Liver (tissue), 7 donors: ENCODE measurements at regions not wholly inside any gene's neighbourhood (a gene's known extent, or its start where the extent isn't known, plus 50 kb on each side); places are given as distances from the start of the nearest gene placed in this dataset.

Experiments used
- DNase-seq: peaks from one replicate; pipeline ENCODE4 v3.0.0-alpha.2; 2017; ENCODE audit warnings: low spot score
- H3K27ac ChIP-seq, 2 donors: one replicate each; pipeline ENCODE4 v1.7.0; 2013; ENCODE audit warnings: inconsistent platforms in 2 of 2, low read length in 2 of 2, control low read depth in 1 of 2, low read depth in 1 of 2, mild to moderate bottlenecking in 1 of 2
- H3K27me3 ChIP-seq, 4 donors: one replicate each; pipeline versions ENCODE4 v1.6.1 to v1.7.0; 2013; ENCODE audit warnings: low read length in 3 of 4, inconsistent platforms in 1 of 4, mild to moderate bottlenecking in 1 of 4, moderate library complexity in 1 of 4; ENCODE audit not compliant: control insufficient read depth in 4 of 4, insufficient read depth in 4 of 4
- H3K36me3 ChIP-seq, 4 donors: one replicate each; pipeline versions ENCODE4 v1.6.1 to v1.7.0; 2013; ENCODE audit warnings: low read length in 3 of 4, mild to moderate bottlenecking in 3 of 4, low read depth in 1 of 4, moderate library complexity in 1 of 4; ENCODE audit not compliant: control insufficient read depth in 4 of 4, insufficient read depth in 3 of 4
- H3K4me1 ChIP-seq, 4 donors: one replicate each; pipeline versions ENCODE4 v1.6.1 to v1.7.0; 2013; ENCODE audit warnings: low read length in 3 of 4, mild to moderate bottlenecking in 3 of 4, moderate library complexity in 1 of 4; ENCODE audit not compliant: control insufficient read depth in 4 of 4, insufficient read depth in 4 of 4
- H3K4me3 ChIP-seq, 3 donors: one replicate each; pipeline versions ENCODE4 v1.6.1 to v1.7.0; 2013; ENCODE audit warnings: low read length in 3 of 3, control low read depth in 1 of 3, low read depth in 1 of 3, mild to moderate bottlenecking in 1 of 3
- H3K9ac ChIP-seq, 2 donors: one replicate each; pipeline ENCODE4 v1.7.0; 2013; ENCODE audit warnings: low read length in 2 of 2, mild to moderate bottlenecking in 2 of 2, moderate library complexity in 2 of 2, control low read depth in 1 of 2, low read depth in 1 of 2
- H3K9me3 ChIP-seq, 4 donors: one replicate each; pipeline versions ENCODE4 v1.6.1 to v1.7.0; 2013; ENCODE audit warnings: low read length in 3 of 4; ENCODE audit not compliant: control insufficient read depth in 4 of 4
- EGR1 ChIP-seq, 2 donors: IDR thresholded peaks; 2 replicates each; pipeline ENCODE4 v1.6.1; 2016 to 2018; ENCODE audit warnings: antibody characterized with exemption in 2 of 2, low read depth in 2 of 2
- FOXA1 ChIP-seq: IDR thresholded peaks from 2 replicates; pipeline ENCODE4 v1.6.1; 2016; ENCODE audit warnings: antibody characterized with exemption
- FOXA2 ChIP-seq: IDR thresholded peaks from 2 replicates; pipeline ENCODE4 v1.6.1; 2016; ENCODE audit warnings: antibody characterized with exemption
- GABPA ChIP-seq, 2 donors: IDR thresholded peaks in 1 of 2; conservative IDR thresholded peaks in 1 of 2; 2 replicates each; pipeline ENCODE4 v1.6.1; 2016; ENCODE audit warnings: antibody characterized with exemption in 2 of 2, mild to moderate bottlenecking in 1 of 2, moderate library complexity in 1 of 2
- HNF4A ChIP-seq, 2 donors: conservative IDR thresholded peaks; 2 replicates each; pipeline ENCODE4 v1.6.1; 2016; ENCODE audit warnings: antibody characterized with exemption in 2 of 2, mild to moderate bottlenecking in 2 of 2
- JUND ChIP-seq, 2 donors: IDR thresholded peaks; 2 replicates each; pipeline ENCODE4 v1.6.1; 2016; ENCODE audit warnings: antibody characterized with exemption in 2 of 2
- MAX ChIP-seq: IDR thresholded peaks from 2 replicates; pipeline ENCODE4 v1.6.1; 2016; ENCODE audit warnings: antibody characterized with exemption
- NR2F2 ChIP-seq: IDR thresholded peaks from 2 replicates; pipeline ENCODE4 v1.6.1; 2016; ENCODE audit warnings: antibody characterized with exemption
- RAD21 ChIP-seq, 2 donors: IDR thresholded peaks; 2 replicates each; pipeline ENCODE4 v1.6.1; 2016; ENCODE audit warnings: antibody characterized with exemption in 2 of 2, mild to moderate bottlenecking in 2 of 2
- REST ChIP-seq: IDR thresholded peaks from 2 replicates; pipeline ENCODE4 v1.6.1; 2016; ENCODE audit warnings: antibody characterized with exemption, mild to moderate bottlenecking
- RXRA ChIP-seq, 2 donors: IDR thresholded peaks; 2 replicates each; pipeline ENCODE4 v1.6.1; 2017 to 2018; ENCODE audit warnings: antibody characterized with exemption in 2 of 2, mild to moderate bottlenecking in 1 of 2
- SP1 ChIP-seq: IDR thresholded peaks from 2 replicates; pipeline ENCODE4 v1.6.1; 2018; ENCODE audit warnings: antibody characterized with exemption, mild to moderate bottlenecking
- WGBS: extraction: QIAGEN DNeasy Blood & Tissue Kit; methylation state at CpG from one replicate; pipeline ENCODE4 v1.1.7; 2013; 5-methylcytosine and 5-hydroxymethylcytosine counted together
- TF ChIP-seq, protein P1 (sequence below): IDR thresholded peaks from 2 replicates; pipeline ENCODE4 v1.6.1; 2016; ENCODE audit warnings: antibody characterized with exemption
- TF ChIP-seq, protein P2 (sequence below): IDR thresholded peaks from 2 replicates; pipeline ENCODE4 v1.6.1; 2016; ENCODE audit warnings: antibody characterized with exemption
- donor health status: healthy.
- donor health status: healthy.
- donor health status: healthy.
- donor health status: healthy.

- Histone ChIP-seq H3K27me3 (no peaks in the 10 kb centered on the region), H3K36me3 (no peaks in the 10 kb centered on the region), H3K4me3 (no peak overlapping the region), H3K9ac (no peak overlapping the region), H3K27ac (no peak overlapping the region), H3K4me1 (peaks cover 0 to 5% (median 2%) of the 10 kb centered on the region in 4 donors), H3K9me3 (no peaks in the 10 kb centered on the region)
- WGBS = 86% methylated on average over 2 of the region's 2 CpGs
- TF ChIP-seq RXRA (IDR thresholded peaks at IDR 0.05) (no peak), FOXA1 (no peak), MAX (no peak), NR2F2 (no peak), EGR1 (IDR thresholded peaks at IDR 0.05; ENCODE audit: low read depth in 2 of 2) (no peak), FOXA2 (no peak), GABPA (IDR thresholded peaks at IDR 0.05 in 1 of 2, conservative IDR thresholded peaks at IDR 0.05 in 1 of 2) (no peak), HNF4A (conservative IDR thresholded peaks at IDR 0.05) (no peak), RAD21 (IDR thresholded peaks at IDR 0.05) (no peak), SP1 (no peak), JUND (IDR thresholded peaks at IDR 0.05) (no peak), REST (no peak)
- TF ChIP-seq, protein P1, sequence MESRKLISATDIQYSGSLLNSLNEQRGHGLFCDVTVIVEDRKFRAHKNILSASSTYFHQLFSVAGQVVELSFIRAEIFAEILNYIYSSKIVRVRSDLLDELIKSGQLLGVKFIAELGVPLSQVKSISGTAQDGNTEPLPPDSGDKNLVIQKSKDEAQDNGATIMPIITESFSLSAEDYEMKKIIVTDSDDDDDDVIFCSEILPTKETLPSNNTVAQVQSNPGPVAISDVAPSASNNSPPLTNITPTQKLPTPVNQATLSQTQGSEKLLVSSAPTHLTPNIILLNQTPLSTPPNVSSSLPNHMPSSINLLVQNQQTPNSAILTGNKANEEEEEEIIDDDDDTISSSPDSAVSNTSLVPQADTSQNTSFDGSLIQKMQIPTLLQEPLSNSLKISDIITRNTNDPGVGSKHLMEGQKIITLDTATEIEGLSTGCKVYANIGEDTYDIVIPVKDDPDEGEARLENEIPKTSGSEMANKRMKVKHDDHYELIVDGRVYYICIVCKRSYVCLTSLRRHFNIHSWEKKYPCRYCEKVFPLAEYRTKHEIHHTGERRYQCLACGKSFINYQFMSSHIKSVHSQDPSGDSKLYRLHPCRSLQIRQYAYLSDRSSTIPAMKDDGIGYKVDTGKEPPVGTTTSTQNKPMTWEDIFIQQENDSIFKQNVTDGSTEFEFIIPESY = no peak
- TF ChIP-seq, protein P2, sequence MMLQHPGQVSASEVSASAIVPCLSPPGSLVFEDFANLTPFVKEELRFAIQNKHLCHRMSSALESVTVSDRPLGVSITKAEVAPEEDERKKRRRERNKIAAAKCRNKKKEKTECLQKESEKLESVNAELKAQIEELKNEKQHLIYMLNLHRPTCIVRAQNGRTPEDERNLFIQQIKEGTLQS = no peak
- no peak for DNase-seq
These were observed 69.8 kb upstream of the KCTD1 start for GRCh38 chr18:26618135-26618534.

- no peak overlapping the region for H3K9ac ChIP-seq
- H3K4me3 ChIP-seq = no peak overlapping the region
- no peaks in the 10 kb centered on the region for H3K36me3 ChIP-seq
- H3K4me1 ChIP-seq = peaks cover 0 to 5% (median 2%) of the 10 kb centered on the region in 4 donors
- H3K9me3 ChIP-seq = no peaks in the 10 kb centered on the region
- H3K27me3 ChIP-seq = no peaks in the 10 kb centered on the region
- 82% methylated on average over 3 of the region's 3 CpGs for WGBS
- DNase-seq = no peak
- TF ChIP-seq, protein P2 = no peak
- TF ChIP-seq SP1 = no peak
- no peak overlapping the region for H3K27ac ChIP-seq
These were observed 68.8 kb upstream of the KCTD1 start for GRCh38 chr18:26617151-26617554.
